ENCODE measurements at regions not wholly inside any gene's neighbourhood (a gene's known extent, or its start where the extent isn't known, plus 50 kb on each side); places are given as distances from the start of the nearest gene placed in this dataset.
"Not testable (repeated sequence)": the region's sequence is repeated elsewhere in the genome, so short reads cannot be mapped to it uniquely, and the experiment has no call there.

DNA sequence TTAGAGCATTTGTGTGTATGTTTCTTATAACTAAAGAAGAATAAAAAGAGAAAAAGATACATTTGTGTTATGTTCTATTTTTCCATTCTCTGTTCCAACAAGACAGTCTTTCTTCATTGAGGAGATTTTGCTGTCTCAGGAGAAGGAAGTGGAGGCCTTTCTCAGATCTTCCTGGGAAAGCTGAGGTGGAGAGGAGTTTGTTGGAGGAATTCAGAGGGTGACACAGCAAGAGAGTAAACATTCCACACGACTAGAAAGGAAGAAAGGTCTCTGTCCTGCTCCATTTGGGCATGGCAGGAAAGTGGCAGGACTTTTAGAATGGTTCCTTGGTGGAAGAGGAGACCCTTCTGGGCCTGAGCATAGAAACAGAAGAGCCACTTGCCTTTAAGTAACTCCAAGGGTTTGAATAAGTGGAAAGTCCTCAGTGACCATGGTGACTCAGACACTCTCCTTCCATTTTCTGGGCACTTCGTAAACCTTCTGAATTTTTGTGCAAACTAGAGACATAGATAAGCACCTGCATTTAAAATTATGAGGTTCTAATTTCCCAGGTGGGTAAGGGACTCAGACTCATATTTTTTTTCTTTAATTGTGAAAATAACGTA, 52.3 kb upstream of the COL5A2 start:
- Histone ChIP-seq H3K4me3 (no peak overlapping the region), H3K27ac (no peak overlapping the region), H3K36me3 (no peaks in the 10 kb centered on the region), H3K9me3 (no peaks in the 10 kb centered on the region), H4K20me1 (no peaks in the 10 kb centered on the region), H3K9ac (no peak overlapping the region), H3K27me3 (no peaks in the 10 kb centered on the region), H3K4me1 (no peaks in the 10 kb centered on the region), H3K4me2 (no peak overlapping the region)
- TF ChIP-seq Cebpa-rat (IDR thresholded peaks at IDR 0.05) = no peak

DNA sequence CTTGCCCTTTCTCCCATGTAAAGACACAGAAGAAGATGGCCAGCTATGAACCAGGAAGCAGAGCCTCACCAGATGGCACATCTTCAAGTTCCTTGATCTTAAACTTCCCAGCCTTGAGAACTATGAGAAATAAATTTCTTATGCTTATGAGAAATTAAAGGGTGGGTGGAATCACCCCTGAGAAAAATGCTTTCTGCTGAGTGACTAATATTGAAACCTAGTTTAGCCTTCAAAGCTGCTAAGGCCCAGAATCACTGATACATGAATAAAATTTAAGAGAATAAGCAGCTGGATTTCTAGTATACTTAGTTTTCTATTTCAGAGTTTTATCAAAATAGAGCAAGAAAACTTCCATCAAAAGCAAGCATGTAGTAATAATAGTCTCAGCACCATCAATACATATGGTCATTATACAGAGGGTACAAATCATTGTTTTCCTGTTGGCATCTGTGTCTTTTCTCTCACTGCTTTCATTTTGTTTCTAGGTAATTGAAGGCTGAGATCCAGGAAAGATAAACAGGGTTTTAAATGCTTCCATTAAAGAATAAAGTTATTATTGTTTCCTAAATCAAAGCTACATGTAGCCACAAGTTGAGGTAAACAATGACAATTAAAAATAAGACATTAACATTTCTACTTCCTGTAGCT, 53.3 kb upstream of the COL5A2 start:
- H4K20me1 ChIP-seq = no peaks in the 10 kb centered on the region
- no peak overlapping the region for H3K4me2 ChIP-seq
- H3K4me3 ChIP-seq = no peak overlapping the region
- TF ChIP-seq Cebpa-rat (IDR thresholded peaks at IDR 0.05) = no peak
- no peak overlapping the region for H3K27ac ChIP-seq
- H3K4me1 ChIP-seq = no peaks in the 10 kb centered on the region
- H3K9me3 ChIP-seq = no peaks in the 10 kb centered on the region
- H3K36me3 ChIP-seq = no peaks in the 10 kb centered on the region
- H3K9ac ChIP-seq = no peak overlapping the region
- no peaks in the 10 kb centered on the region for H3K27me3 ChIP-seq

DNA sequence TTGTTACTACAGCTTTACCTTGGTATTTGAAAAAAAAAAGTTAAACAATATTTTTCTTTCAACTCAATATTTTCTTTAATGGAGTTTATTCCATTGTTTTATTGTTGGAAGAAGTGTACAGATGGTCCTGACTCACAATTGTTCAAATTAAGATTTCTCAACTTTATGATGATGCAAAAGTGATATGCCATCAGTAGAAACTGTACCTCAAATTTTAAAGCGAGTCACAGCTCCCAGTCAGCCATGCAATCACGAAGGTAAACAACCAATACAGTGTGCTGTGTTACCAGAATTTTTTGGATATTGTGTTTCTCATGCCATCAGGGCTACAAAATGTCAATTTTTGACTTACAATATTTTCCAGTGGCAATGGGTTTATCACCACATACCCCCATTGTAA, 54.0 kb upstream of the COL5A2 start:
- no peaks in the 10 kb centered on the region for H3K9me3 ChIP-seq
- H3K36me3 ChIP-seq = no peaks in the 10 kb centered on the region
- H3K4me2 ChIP-seq = no peak overlapping the region
- H3K4me3 ChIP-seq = no peak overlapping the region
- no peaks in the 10 kb centered on the region for H4K20me1 ChIP-seq
- H3K9ac ChIP-seq = no peak overlapping the region
- H3K27ac ChIP-seq = no peak overlapping the region
- H3K4me1 ChIP-seq = no peaks in the 10 kb centered on the region
- no peak for TF ChIP-seq Cebpa-rat (IDR thresholded peaks at IDR 0.05)
- H3K27me3 ChIP-seq = no peaks in the 10 kb centered on the region

DNA sequence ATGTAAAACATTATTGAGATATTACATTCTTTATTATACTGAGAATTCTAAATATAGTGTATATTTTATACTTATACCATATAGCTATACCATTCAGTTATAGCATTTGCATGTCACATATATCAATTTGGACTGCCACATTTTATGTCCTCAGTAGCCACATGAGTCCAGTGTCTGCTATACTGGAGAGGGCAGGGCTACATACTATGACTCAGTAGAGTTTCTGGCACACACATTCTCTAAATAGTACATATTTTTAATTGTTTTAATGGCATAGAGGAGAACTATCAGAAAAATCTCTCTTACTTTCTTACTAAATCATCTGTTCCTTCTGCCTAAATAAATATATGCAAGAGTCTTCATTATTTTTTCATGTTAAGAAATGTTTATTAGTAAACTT, 55.4 kb upstream of the COL5A2 start:
- H3K27me3 ChIP-seq = no peaks in the 10 kb centered on the region
- no peaks in the 10 kb centered on the region for H3K36me3 ChIP-seq

DNA sequence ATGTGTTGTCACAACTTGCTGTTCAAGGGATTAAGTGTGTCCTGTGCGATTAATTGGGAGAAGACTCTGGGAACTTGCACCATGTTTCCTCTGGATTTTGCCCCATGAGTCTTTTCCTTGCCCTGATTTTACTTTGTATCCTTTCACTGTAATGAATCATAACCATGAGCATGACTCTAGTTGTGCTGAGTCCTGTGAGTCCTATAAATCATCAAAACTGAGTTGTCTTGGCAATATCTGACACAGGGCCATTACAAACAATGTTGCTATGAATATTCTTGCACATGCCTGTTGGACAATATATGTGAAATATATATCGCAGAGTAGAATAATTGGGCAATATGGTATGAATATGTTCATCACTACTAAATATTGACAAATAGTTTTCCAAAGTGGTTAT, 56.5 kb upstream of the COL5A2 start:
- no peak for TF ChIP-seq Cebpa-rat (IDR thresholded peaks at IDR 0.05)
- Histone ChIP-seq H3K36me3 (no peaks in the 10 kb centered on the region), H3K9ac (no peak overlapping the region), H3K27me3 (no peaks in the 10 kb centered on the region), H3K27ac (no peak overlapping the region), H3K4me1 (no peaks in the 10 kb centered on the region), H3K4me3 (no peak overlapping the region), H3K4me2 (no peak overlapping the region), H4K20me1 (no peaks in the 10 kb centered on the region), H3K9me3 (no peaks in the 10 kb centered on the region)

More for the DNA sequence above, 55.4 kb upstream of the COL5A2 start:
- Histone ChIP-seq H3K4me1 (no peaks in the 10 kb centered on the region), H3K27ac (no peak overlapping the region), H3K4me3 (no peak overlapping the region), H3K4me2 (no peak overlapping the region), H3K9me3 (no peaks in the 10 kb centered on the region), H3K9ac (no peak overlapping the region), H4K20me1 (no peaks in the 10 kb centered on the region)
- no peak for TF ChIP-seq Cebpa-rat (IDR thresholded peaks at IDR 0.05)

DNA sequence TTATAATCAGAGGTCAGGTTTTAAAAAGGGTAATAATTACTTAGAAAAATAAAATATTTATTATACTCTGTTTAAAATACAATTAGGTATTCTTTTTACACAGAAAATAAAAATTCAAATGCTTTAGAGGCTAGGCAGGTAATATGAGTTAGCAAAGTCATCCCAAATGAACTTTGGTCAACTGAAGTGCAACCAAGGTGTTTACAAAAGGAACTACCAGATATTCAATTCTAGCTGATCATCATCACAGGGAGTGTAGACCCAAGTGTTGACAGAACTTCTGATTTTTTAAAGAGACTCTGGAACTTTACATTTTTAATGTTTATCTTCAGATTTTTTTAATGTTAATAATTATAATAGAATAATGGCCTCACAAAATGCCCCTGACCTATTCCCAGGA, 59.3 kb upstream of the COL5A2 start:
- Histone ChIP-seq H3K27me3 (no peaks in the 10 kb centered on the region), H3K9ac (no peak overlapping the region), H4K20me1 (no peaks in the 10 kb centered on the region), H3K4me3 (no peak overlapping the region), H3K4me1 (no peaks in the 10 kb centered on the region), H3K36me3 (no peaks in the 10 kb centered on the region), H3K27ac (no peak overlapping the region), H3K9me3 (peaks cover 4% of the 10 kb centered on the region; the same call in 1 of the 2 replicates), H3K4me2 (no peak overlapping the region)
- no peak for TF ChIP-seq Cebpa-rat (IDR thresholded peaks at IDR 0.05)

DNA sequence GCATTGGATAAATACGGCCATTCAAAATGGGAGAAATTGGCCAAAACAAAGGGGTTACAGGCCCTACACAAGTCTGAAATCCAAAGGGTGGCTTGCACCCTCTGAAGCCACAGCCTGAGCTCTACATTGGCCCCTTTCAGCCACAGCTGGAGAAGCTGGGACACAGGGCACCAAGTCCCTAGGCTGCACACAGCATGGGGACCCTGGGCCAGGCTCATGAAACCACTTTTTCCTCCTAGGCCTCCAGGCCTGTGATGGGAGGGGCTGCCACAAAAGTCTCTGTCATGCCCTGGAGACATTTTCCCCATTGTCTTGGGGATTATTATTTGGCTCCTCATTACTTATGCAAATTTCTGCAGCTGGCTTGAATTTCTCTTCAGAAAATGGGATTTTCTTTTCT, 64.3 kb upstream of the COL5A2 start:
- not testable (repeated sequence) for H3K4me1 ChIP-seq, H3K27me3 ChIP-seq, H3K36me3 ChIP-seq, H3K4me3 ChIP-seq, H3K27ac ChIP-seq, H3K4me2 ChIP-seq, H3K9me3 ChIP-seq, H4K20me1 ChIP-seq, H3K9ac ChIP-seq

DNA sequence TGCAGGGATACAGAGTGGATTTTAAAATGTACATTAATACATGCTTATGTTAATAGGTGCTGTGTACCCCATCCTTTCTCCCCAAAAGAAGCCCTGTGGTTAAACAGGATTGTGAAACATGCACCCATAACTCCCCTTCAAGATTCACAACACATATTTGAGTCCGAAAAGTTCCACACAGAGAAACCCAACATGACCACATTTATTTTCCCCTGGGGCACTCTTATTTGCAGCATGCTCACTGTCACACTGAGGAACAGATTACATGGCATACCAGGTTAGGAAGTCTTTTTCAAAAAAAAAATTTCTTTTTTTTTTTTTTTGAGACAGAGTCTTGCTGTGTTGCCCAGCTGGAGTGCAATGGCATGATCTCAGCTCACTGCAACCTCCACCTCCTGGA, 67.7 kb upstream of the COL5A2 start:
- H3K9me3 ChIP-seq = peaks cover 9% of the 10 kb centered on the region; the same call in 1 of the 2 replicates
- no peak overlapping the region for H3K27ac ChIP-seq
- H3K27me3 ChIP-seq = no peaks in the 10 kb centered on the region
- no peaks in the 10 kb centered on the region for H3K4me1 ChIP-seq
- no peak for TF ChIP-seq Cebpa-rat (IDR thresholded peaks at IDR 0.05)
- no peaks in the 10 kb centered on the region for H3K36me3 ChIP-seq
- no peak overlapping the region for H3K4me3 ChIP-seq
- no peaks in the 10 kb centered on the region for H4K20me1 ChIP-seq
- no peak overlapping the region for H3K9ac ChIP-seq
- no peak overlapping the region for H3K4me2 ChIP-seq

DNA sequence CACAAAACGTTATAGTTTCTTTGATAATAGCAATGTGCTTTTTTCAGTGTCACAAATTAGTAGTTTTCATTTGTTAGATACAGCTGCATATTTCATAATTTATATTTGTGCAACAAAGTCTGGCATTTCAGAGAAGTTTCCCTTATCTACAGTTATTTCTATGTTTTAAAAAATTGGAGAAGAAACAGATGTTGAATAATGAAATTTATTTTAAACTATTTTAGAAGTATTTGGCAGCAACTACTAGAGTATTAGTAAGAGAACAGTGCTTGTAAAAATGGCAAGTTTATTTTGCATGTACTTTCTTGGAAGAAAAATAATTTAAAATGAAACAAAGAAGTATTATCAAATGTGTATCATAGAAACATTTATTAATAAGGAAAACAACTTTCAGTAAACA, 68.6 kb upstream of the COL5A2 start:
- Histone ChIP-seq H3K4me2 (no peak overlapping the region), H3K27me3 (no peaks in the 10 kb centered on the region), H3K4me3 (no peak overlapping the region), H3K4me1 (no peaks in the 10 kb centered on the region), H3K27ac (no peak overlapping the region), H4K20me1 (no peaks in the 10 kb centered on the region), H3K36me3 (no peaks in the 10 kb centered on the region), H3K9me3 (peaks cover 9% of the 10 kb centered on the region; the same call in 1 of the 2 replicates), H3K9ac (no peak overlapping the region)
- TF ChIP-seq Cebpa-rat (IDR thresholded peaks at IDR 0.05) = no peak

DNA sequence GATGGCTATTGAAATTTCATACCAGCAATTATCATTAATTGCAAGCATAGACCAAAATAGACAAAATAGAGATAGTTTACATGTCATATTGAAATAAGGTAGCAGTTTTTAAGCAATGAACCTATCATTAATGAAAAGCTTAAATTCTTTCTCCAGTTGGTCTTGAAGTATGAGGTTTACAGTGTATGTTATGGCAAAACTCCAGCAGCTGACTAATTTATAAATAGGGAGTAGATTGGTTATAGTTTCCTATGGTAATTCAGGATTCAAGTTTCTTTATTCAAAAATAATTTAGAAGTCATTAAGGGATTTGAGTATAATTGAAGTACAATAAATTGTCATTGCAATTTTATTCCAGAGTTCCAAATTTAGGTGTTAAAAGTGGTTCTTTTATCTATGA, 69.6 kb upstream of the COL5A2 start:
- H3K27me3 ChIP-seq = no peaks in the 10 kb centered on the region
- H3K27ac ChIP-seq = no peak overlapping the region
- H4K20me1 ChIP-seq = no peaks in the 10 kb centered on the region
- TF ChIP-seq Cebpa-rat (IDR thresholded peaks at IDR 0.05) = no peak
- no peak overlapping the region for H3K9ac ChIP-seq
- 0 out of 2 replicates have a peak, but pooled peaks cover 3% of the 10 kb centered on the region for H3K9me3 ChIP-seq
- H3K36me3 ChIP-seq = no peaks in the 10 kb centered on the region
- no peak overlapping the region for H3K4me3 ChIP-seq
- H3K4me2 ChIP-seq = no peak overlapping the region
- no peaks in the 10 kb centered on the region for H3K4me1 ChIP-seq

DNA sequence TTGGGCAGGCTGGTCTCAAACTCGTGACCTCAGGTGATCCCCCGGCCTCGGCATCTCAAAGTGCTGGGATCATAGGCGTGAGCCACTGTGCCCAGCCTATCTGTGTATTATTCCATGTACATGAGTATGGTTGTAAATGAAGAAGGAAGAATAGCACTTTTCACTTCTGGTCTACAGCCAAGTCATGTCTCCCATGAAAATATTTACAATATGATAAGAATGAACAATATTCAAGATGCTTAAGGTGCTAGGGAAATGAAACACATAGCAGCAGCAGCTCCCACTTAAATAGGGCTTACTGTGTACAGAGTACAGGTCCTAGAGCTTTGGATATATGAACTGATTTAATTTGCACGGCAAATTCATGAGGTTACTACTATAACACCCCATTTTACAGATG, 70.3 kb upstream of the COL5A2 start:
- Histone ChIP-seq H3K27me3 (no peaks in the 10 kb centered on the region), H3K9me3 (no peaks in the 10 kb centered on the region), H3K4me2 (no peak overlapping the region), H3K27ac (no peak overlapping the region), H3K36me3 (no peaks in the 10 kb centered on the region), H3K9ac (no peak overlapping the region), H4K20me1 (no peaks in the 10 kb centered on the region), H3K4me1 (no peaks in the 10 kb centered on the region), H3K4me3 (no peak overlapping the region)
- no peak for TF ChIP-seq Cebpa-rat (IDR thresholded peaks at IDR 0.05)
